K562 (cell line): ENCODE measurements at regions not wholly inside any gene's neighbourhood (a gene's known extent, or its start where the extent isn't known, plus 50 kb on each side); places are given as distances from the start of the nearest gene placed in this dataset.

ENCODE experiments used
- ATAC-seq: fragments of 200-7000 bp; cut with Tn5 transposase; 3 replicates; pipeline ENCODE4 v1.9.1; 2020; ENCODE audit warnings: moderate library complexity
- BruUV-seq: library from RNA; stranded (reverse); fragments of 400-500 nt; replicated peaks from 2 replicates; lab custom pipeline; 2021; lab: Mats Ljungman, UMichigan
- CTCF ChIA-PET: fragments of 300-600 bp; formaldehyde crosslinking; extraction: SDS; loops from one replicate; lab custom pipeline; 2021; ENCODE audit warnings: low intra/inter-chr PET ratio; lab: Yijun Ruan, JAX
- POLR2A ChIA-PET: fragments of 300-600, 350-650 bp; sonication (Branson Sonifier 250); formaldehyde crosslinking; extraction: SDS; loops from one replicate; lab custom pipeline; 2021; ENCODE audit warnings: antibody characterized with exemption, inconsistent platforms; lab: Yijun Ruan, JAX
- DNase-seq, 4 experiments: peaks; one replicate each; pipeline versions ENCODE4 v3.0.0 to v3.0.0-alpha.2; 2011 to 2018; ENCODE audit warnings: low spot score in 3 of 4, mixed read lengths in 3 of 4; ENCODE audit errors: extremely low read depth in 1 of 4
- FAIRE-seq: peaks from 2 replicates; lab custom pipeline; 2011; peaks lifted over from hg19 to GRCh38; lab: Jason Lieb, UNC
- H2AFZ ChIP-seq: 2 replicates; pipeline ENCODE4 v1.6.0; 2011; ENCODE audit warnings: low read depth, low read length, control low read depth, inconsistent platforms
- H3K27ac ChIP-seq: fragments of 200-600 bp; 3 replicates; pipeline ENCODE4 v1.8.0; 2011; ENCODE audit warnings: low read depth, mild to moderate bottlenecking, control low read depth, inconsistent platforms, low read length, moderate library complexity, mixed read lengths; ENCODE audit errors: extremely low read depth
- H3K27me3 ChIP-seq, 2 experiments: fragments of 300-600 bp in 1 of 2; 2 replicates in 1 of 2; 3 replicates in 1 of 2; pipeline versions ENCODE4 v1.6.0 to v1.8.0; 2011; ENCODE audit warnings: inconsistent platforms in 2 of 2, low read length in 2 of 2, mild to moderate bottlenecking in 1 of 2, mixed read lengths in 1 of 2, moderate library complexity in 1 of 2; ENCODE audit not compliant: control insufficient read depth in 2 of 2, insufficient read depth in 2 of 2
- H3K36me3 ChIP-seq: fragments of 300-600 bp; 3 replicates; pipeline ENCODE4 v1.8.0; 2011; ENCODE audit warnings: mild to moderate bottlenecking, low read length, inconsistent platforms; ENCODE audit not compliant: control insufficient read depth, insufficient read depth
- H3K4me1 ChIP-seq, 2 experiments: fragments of 200-600 bp in 1 of 2; replicated peaks in 1 of 2; 2 replicates in 1 of 2; 3 replicates in 1 of 2; pipeline versions ENCODE4 v1.5.1 to v1.8.0; 2011; ENCODE audit warnings: inconsistent platforms in 2 of 2, low read length in 2 of 2, mild to moderate bottlenecking in 1 of 2, mixed read lengths in 1 of 2, moderate library complexity in 1 of 2; ENCODE audit not compliant: control insufficient read depth in 2 of 2, insufficient read depth in 2 of 2
- H3K4me2 ChIP-seq: 2 replicates; pipeline ENCODE4 v1.6.1; 2011; ENCODE audit warnings: low read length, control low read depth, inconsistent platforms, mixed read lengths; ENCODE audit not compliant: insufficient read depth
- H3K4me3 ChIP-seq: fragments of 200-600 bp; sonication (generic), shearing (Covaris generic); 2 replicates; pipeline ENCODE4 v1.5.1; 2016; ENCODE audit warnings: control low read depth, inconsistent platforms
- H3K79me2 ChIP-seq: fragments of 200-600 bp; 3 replicates; pipeline ENCODE4 v1.8.0; 2011; ENCODE audit warnings: low read length, inconsistent platforms; ENCODE audit not compliant: control insufficient read depth, insufficient read depth
- H3K9ac ChIP-seq, 2 experiments: 2 replicates each; pipeline versions ENCODE4 v1.6.0 to v1.6.1; 2011; ENCODE audit warnings: low read depth in 2 of 2, low read length in 2 of 2, control low read depth in 1 of 2, inconsistent platforms in 1 of 2, mild to moderate bottlenecking in 1 of 2, mixed read lengths in 1 of 2; ENCODE audit not compliant: insufficient read depth in 1 of 2
- H3K9me1 ChIP-seq: one replicate; pipeline ENCODE4 v1.6.0; 2011; ENCODE audit warnings: inconsistent platforms, mild to moderate bottlenecking, low read length, moderate library complexity; ENCODE audit not compliant: control insufficient read depth, insufficient read depth
- H3K9me3 ChIP-seq: replicated peaks from 2 replicates; pipeline ENCODE4 v1.5.1; 2011; ENCODE audit warnings: low read depth, low read length, inconsistent platforms; ENCODE audit not compliant: control insufficient read depth, insufficient read depth
- H4K20me1 ChIP-seq: replicated peaks from 2 replicates; pipeline ENCODE4 v1.6.1; 2011; ENCODE audit warnings: low read length, inconsistent platforms, mixed read lengths; ENCODE audit not compliant: control insufficient read depth, insufficient read depth
- ATF1 ChIP-seq, 2 experiments: fragments of 450-650 bp in 1 of 2; IDR thresholded peaks; 2 replicates each; pipeline ENCODE4 v1.6.1; 2016; ENCODE audit warnings: missing compliant biosample characterization in 1 of 2, missing genetic modification characterization in 1 of 2
- ELF1 ChIP-seq: fragments of 200-800 bp; sonication (Bioruptor generic); IDR thresholded peaks from 2 replicates; pipeline ENCODE4 v1.6.1; 2016; ENCODE audit warnings: missing genetic modification characterization, missing compliant biosample characterization
- FIP1L1 ChIP-seq: fragments of 200-400 bp; formaldehyde crosslinking; IDR thresholded peaks from 2 replicates; pipeline ENCODE4 v1.6.1; 2018; ENCODE audit warnings: mild to moderate bottlenecking, low read depth, low read length; ENCODE audit not compliant: poor library complexity, severe bottlenecking
- HDAC1 ChIP-seq, 2 experiments: fragments of 450-650 bp; IDR thresholded peaks; 2 replicates each; pipeline ENCODE4 v1.6.1; 2016 to 2017; ENCODE audit warnings: inconsistent platforms in 1 of 2, mild to moderate bottlenecking in 1 of 2, moderate library complexity in 1 of 2
- NR3C1 ChIP-seq: sonication (generic); formaldehyde crosslinking; IDR thresholded peaks from 2 replicates; pipeline ENCODE4 v1.8.1; 2022; ENCODE audit warnings: missing genetic modification reagents
- SMARCB1 ChIP-seq: IDR thresholded peaks from 2 replicates; pipeline ENCODE4 v1.6.1; 2011; ENCODE audit warnings: improper control_type of control experiment, low read depth; ENCODE audit not compliant: insufficient read length
- THRB ChIP-seq: fragments of 450-650 bp; formaldehyde crosslinking; conservative IDR thresholded peaks from 2 replicates; pipeline ENCODE4 v1.4.0; 2022; ENCODE audit warnings: mild to moderate bottlenecking, missing genetic modification characterization
- ZBTB40 ChIP-seq, 2 experiments: fragments of 450-650 bp in 1 of 2; sonication (generic) in 1 of 2; formaldehyde crosslinking in 1 of 2; IDR thresholded peaks; 2 replicates each; pipeline versions ENCODE4 v1.7.1 to v1.9.0; 2016 to 2022; ENCODE audit warnings: inconsistent platforms in 1 of 2, mild to moderate bottlenecking in 1 of 2, missing genetic modification reagents in 1 of 2
- ZKSCAN3 ChIP-seq: fragments of 250-450 bp; sonication (Bioruptor Pico); IDR thresholded peaks from 2 replicates; pipeline ENCODE4 v1.4.0; 2020
- ZNF449 ChIP-seq: fragments of 250-450 bp; sonication (Bioruptor Pico); IDR thresholded peaks from 2 replicates; pipeline ENCODE4 v1.8.0; 2022; ENCODE audit warnings: moderate library complexity, mild to moderate bottlenecking, inconsistent platforms
- WGBS: fragments of 100-300 bp; shearing (Covaris generic); methylation state at CpG from one replicate; pipeline ENCODE4 v1.1.6; 2016; ENCODE audit warnings: low coverage, mixed read lengths; ENCODE audit not compliant: insufficient coverage; ENCODE audit errors: missing lambda C conversion rate; 5-methylcytosine and 5-hydroxymethylcytosine counted together
- in situ Hi-C: fragments of 300-500 bp; cut with MboI; formaldehyde crosslinking; loops from 4 replicates; pipeline ENCODE4 v1.15.0; 2018; ENCODE audit warnings: inconsistent platforms, mixed read lengths
- intact Hi-C: fragments of 100-400 bp; cut with micrococcal nuclease; formaldehyde crosslinking; loops from 2 replicates; pipeline ENCODE4 v1.14.2; 2022

GRCh38 chr16:73124097-73124652 is 76.2 kb upstream of the ZFHX3 start:
- FAIRE-seq (no peak), DNase-seq (no peak), ATAC-seq (no peak)
- Histone ChIP-seq H3K4me1 (no peaks in the 10 kb centered on the region), H3K79me2 (no peaks in the 10 kb centered on the region), H3K4me2 (no peak overlapping the region), H4K20me1 (no peaks in the 10 kb centered on the region), H3K27ac (no peak overlapping the region), H3K36me3 (no peaks in the 10 kb centered on the region), H3K9me3 (no peaks in the 10 kb centered on the region), H3K9me1 (no peaks in the 10 kb centered on the region), H3K4me3 (no peak overlapping the region), H3K9ac (no peak overlapping the region), H3K27me3 (peaks cover 0 to 10% of the 10 kb centered on the region in 2 experiments; a peak in 2 of 5 replicates), H2AFZ (no peak overlapping the region)
- CTCF ChIA-PET = interaction anchor here (0.6 kb wide), 1 partner anchor 101 kb away, joined by 3 read pairs; no protein-coding TSS in a partner anchor
- POLR2A ChIA-PET = no interaction called here
- in situ Hi-C loops (no loop called here), intact Hi-C loops (no loop called here)
- under 1% methylated on average over 10 of the region's 10 CpGs for WGBS
- no TSS peak for BruUV-seq
- TF ChIP-seq ELF1 (tag) (no peak), ATF1 (CRISPR knock-in tag; IDR thresholded peaks at IDR 0.05) (no peak), ATF1 (tag; IDR thresholded peaks at IDR 0.05) (no peak), HDAC1 (IDR thresholded peaks at IDR 0.05) (no peak), SMARCB1 (no peak), THRB (no peak), FIP1L1 (no peak), NR3C1 (CRISPR knock-in tag) (no peak), ZNF449 (no peak), ZKSCAN3 (CRISPR knock-in tag) (no peak), ZBTB40 (IDR thresholded peaks at IDR 0.05) (no peak), ZBTB40 (CRISPR knock-in tag; IDR thresholded peaks at IDR 0.05) (no peak)
